BJ (cell line): ENCODE measurements at regions not wholly inside any gene's neighbourhood (a gene's known extent, or its start where the extent isn't known, plus 50 kb on each side); places are given as distances from the start of the nearest gene placed in this dataset.
"Not testable (repeated sequence)": the region's sequence is repeated elsewhere in the genome, so short reads cannot be mapped to it uniquely, and the experiment has no call there.

Experiments
- CTCF ChIA-PET: fragments of 350-600 bp; formaldehyde crosslinking; extraction: SDS; loops from one replicate; lab custom pipeline; 2021; ENCODE audit warnings: antibody characterized with exemption, inconsistent platforms; lab: Yijun Ruan, JAX
- POLR2A ChIA-PET: fragments of 300-600 bp; sonication (Branson Sonifier 250); formaldehyde crosslinking; extraction: SDS; loops from one replicate; lab custom pipeline; 2021; ENCODE audit warnings: antibody characterized with exemption; lab: Charles Lee
- DNase-seq: peaks from one replicate; pipeline ENCODE4 v3.0.0-alpha.2; 2011; ENCODE audit warnings: low read depth
- H3K27me3 ChIP-seq: 2 replicates; pipeline ENCODE4 v1.6.0; 2011; ENCODE audit warnings: low read length; ENCODE audit not compliant: control insufficient read depth, insufficient read depth
- H3K36me3 ChIP-seq: 2 replicates; pipeline ENCODE4 v1.5.1; 2011; ENCODE audit warnings: low read length; ENCODE audit not compliant: control insufficient read depth, insufficient read depth
- H3K4me3 ChIP-seq: 2 replicates; pipeline ENCODE4 v1.5.1; 2011; ENCODE audit warnings: low read depth, mild to moderate bottlenecking, control low read depth, low read length
- CTCF ChIP-seq: IDR thresholded peaks from 2 replicates; pipeline ENCODE4 v1.5.1; 2011; ENCODE audit warnings: low read depth, mild to moderate bottlenecking, control low read depth, inconsistent platforms, low read length, moderate library complexity; ENCODE audit not compliant: insufficient read depth

- Histone ChIP-seq H3K4me3 (no peak overlapping the region), H3K36me3 (peaks cover 2% of the 10 kb centered on the region), H3K27me3 (no peaks in the 10 kb centered on the region)
- ChIA-PET CTCF (interaction anchor here (0.8 to 2.1 kb wide), 4 partner anchors 10 to 109 kb away, joined by 3 to 8 read pairs (median 4); no protein-coding TSS in a partner anchor), POLR2A (no interaction called here)
- DNase-seq = no peak
- no peak for TF ChIP-seq CTCF
Observed at GRCh38 chr21:36223451-36223850, 66.8 kb downstream of the DOP1B start.

GRCh38 chr21:36229181-36229580, 72.6 kb downstream of the DOP1B start:
- ChIA-PET CTCF (no interaction called here), POLR2A (no interaction called here)
- TF ChIP-seq CTCF = no peak
- H3K4me3 ChIP-seq = no peak overlapping the region
- no peak for DNase-seq
- H3K27me3 ChIP-seq = no peaks in the 10 kb centered on the region
- H3K36me3 ChIP-seq = peaks cover 7% of the 10 kb centered on the region

DNA sequence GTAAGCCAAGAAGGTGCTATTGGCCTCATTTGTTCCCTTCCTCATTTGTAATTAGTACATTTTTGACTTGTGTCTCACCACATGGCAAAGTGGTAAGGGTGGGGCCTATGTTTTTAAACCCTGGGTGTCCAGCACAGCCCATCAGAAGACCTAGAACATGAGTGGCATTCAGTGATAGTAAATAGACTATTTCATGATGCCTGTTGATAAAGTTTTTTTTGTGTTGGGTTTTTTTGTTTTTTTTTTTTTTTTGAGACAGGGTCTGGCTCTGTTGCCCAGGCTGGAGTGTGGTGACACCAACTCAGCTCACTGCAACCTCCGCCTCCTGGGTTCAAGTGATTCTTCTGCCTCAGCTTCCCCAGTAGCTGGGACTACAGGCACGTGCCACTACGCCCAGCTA, 74.8 kb downstream of the DOP1B start:
- DNase-seq, H3K4me3 ChIP-seq, H3K36me3 ChIP-seq, H3K27me3 ChIP-seq, POLR2A ChIA-PET, CTCF ChIA-PET: not testable (repeated sequence)

DNA sequence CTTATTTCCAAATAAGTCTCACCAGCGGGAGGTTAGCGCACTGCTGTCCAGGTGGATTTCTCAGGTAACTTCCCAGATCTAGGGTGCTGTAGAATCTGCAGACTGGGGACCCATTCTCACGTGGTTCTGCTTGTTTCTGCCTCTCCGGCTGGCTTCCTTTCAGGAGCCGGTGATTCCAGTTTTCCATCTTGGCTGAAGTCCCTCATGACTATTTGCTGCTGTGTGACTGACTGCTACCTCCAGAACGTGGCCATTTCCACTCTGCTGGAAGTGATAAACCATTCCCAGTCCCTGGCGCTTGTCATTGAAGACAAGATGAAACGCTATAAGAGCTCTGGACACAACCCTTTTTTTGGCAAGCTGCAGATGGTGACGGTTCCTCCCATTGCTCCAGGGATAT, 76.0 kb downstream of the DOP1B start:
- CTCF ChIA-PET = interaction anchor here (2.0 kb wide), 1 partner anchor 9 kb away, joined by 8 read pairs; no protein-coding TSS in a partner anchor
- Histone ChIP-seq H3K36me3 (peaks cover 9% of the 10 kb centered on the region), H3K27me3 (no peaks in the 10 kb centered on the region), H3K4me3 (no peak overlapping the region)
- POLR2A ChIA-PET = no interaction called here
- no peak for DNase-seq
- no peak for TF ChIP-seq CTCF

- peaks cover 12% of the 10 kb centered on the region for H3K36me3 ChIP-seq
- ChIA-PET POLR2A (no interaction called here), CTCF (interaction anchor here (0.9 kb wide), 1 partner anchor 25 kb away, joined by 3 read pairs; no protein-coding TSS in a partner anchor)
- TF ChIP-seq CTCF = no peak
- no peak for DNase-seq
- H3K4me3 ChIP-seq = no peak overlapping the region
- no peaks in the 10 kb centered on the region for H3K27me3 ChIP-seq
Observed at GRCh38 chr21:36235058-36235582, 78.5 kb downstream of the DOP1B start.

DNA sequence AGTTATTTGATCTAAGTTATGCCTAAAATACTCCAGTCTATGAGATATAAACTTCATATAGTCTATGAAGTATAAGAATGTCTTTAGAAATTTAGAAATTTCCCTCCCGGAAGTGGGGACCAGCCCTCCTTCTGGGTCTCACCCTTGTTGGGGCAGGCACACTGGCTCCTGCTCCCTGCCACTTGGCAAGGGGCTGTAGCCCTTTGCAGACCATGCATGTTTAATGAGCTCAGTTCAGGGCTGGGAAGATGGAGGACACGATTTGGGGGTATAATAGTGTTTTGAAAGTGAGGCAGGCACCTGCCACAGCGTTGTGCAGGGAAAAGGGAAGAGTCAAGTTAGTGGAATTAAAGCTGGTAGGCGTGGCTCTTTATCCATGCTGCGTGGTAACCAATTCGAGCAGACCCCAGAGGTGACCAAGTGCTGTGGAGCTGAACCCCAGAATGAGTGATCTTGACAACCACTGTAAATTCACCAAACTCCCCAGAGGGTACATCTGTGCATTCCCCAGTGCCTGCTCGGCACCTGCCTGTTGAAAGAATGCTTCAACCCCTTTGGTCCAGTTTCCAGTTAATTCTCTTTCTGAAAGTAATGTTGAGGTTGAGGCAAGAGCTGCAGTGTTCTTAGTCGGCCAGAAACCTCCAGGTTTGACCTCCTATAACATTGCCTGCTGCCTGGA, 79.6 kb downstream of the DOP1B start:
- ChIA-PET POLR2A (no interaction called here), CTCF (no interaction called here)
- Histone ChIP-seq H3K36me3 (peaks cover 6% of the 10 kb centered on the region), H3K27me3 (no peaks in the 10 kb centered on the region), H3K4me3 (no peak overlapping the region)
- DNase-seq = no peak
- TF ChIP-seq CTCF = no peak
